ENCODE measurements at regions not wholly inside any gene's neighbourhood (a gene's known extent, or its start where the extent isn't known, plus 50 kb on each side); places are given as distances from the start of the nearest gene placed in this dataset.

- Histone ChIP-seq H3K9me3 (no peaks in the 10 kb centered on the region), H3K4me3 (no peak overlapping the region), H3K36me3 (no peaks in the 10 kb centered on the region), H3K27ac (no peak overlapping the region), H3K4me1 (no peaks in the 10 kb centered on the region), H3K27me3 (no peaks in the 10 kb centered on the region)
- DNase-seq: no peak
- TF ChIP-seq EP300 (IDR thresholded peaks at IDR 0.05; ENCODE audit: low read depth) (no peak), POLR2A (IDR thresholded peaks at IDR 0.05) (no peak), POLR2AphosphoS5 (IDR thresholded peaks at IDR 0.05) (no peak), CTCF (IDR thresholded peaks at IDR 0.05) (no peak)
- WGBS, 2 donors (ENCODE audit: low coverage in 1 of 2): 62 to 64% methylated on average over 9 to 15 of the region's 15 CpGs
- in situ Hi-C loops (cut with MboI; ENCODE audit: low pct_ligation_motif_present in 1 of 4, low pct_unique_long_range_greater_than_20kb in 1 of 4, low sequenced_read_pairs in 3 of 4): no loop called here
- intact Hi-C loops (cut with DNase I; ENCODE audit: low total_unique reads): no loop called here
Measured at GRCh38 chr7:96591900-96592676, 117.6 kb downstream of the SEM1 start.

GRCh38 chr7:96591159-96591899 lies 118.3 kb downstream of the SEM1 start:
- TF ChIP-seq EP300 (IDR thresholded peaks at IDR 0.05; ENCODE audit: low read depth) (no peak), CTCF (IDR thresholded peaks at IDR 0.05) (no peak), POLR2AphosphoS5 (IDR thresholded peaks at IDR 0.05) (no peak), POLR2A (IDR thresholded peaks at IDR 0.05) (no peak)
- no peaks in the 10 kb centered on the region for H3K27me3 ChIP-seq
- intact Hi-C loops (cut with DNase I; ENCODE audit: low total_unique reads): no loop called here
- no peaks in the 10 kb centered on the region for H3K36me3 ChIP-seq
- 38 to 46% methylated on average over 4 of the region's 4 CpGs for WGBS, 2 donors (ENCODE audit: low coverage in 1 of 2)
- H3K9me3 ChIP-seq: no peaks in the 10 kb centered on the region
- no peak overlapping the region for H3K4me3 ChIP-seq
- no peak for DNase-seq
- in situ Hi-C loops (cut with MboI; ENCODE audit: low pct_ligation_motif_present in 1 of 4, low pct_unique_long_range_greater_than_20kb in 1 of 4, low sequenced_read_pairs in 3 of 4): no loop called here
- H3K4me1 ChIP-seq: no peaks in the 10 kb centered on the region
- H3K27ac ChIP-seq: no peak overlapping the region

GRCh38 chr7:96589038-96589437 lies 120.6 kb downstream of the SEM1 start:
- Histone ChIP-seq H3K27ac (no peak overlapping the region), H3K4me3 (no peak overlapping the region), H3K27me3 (no peaks in the 10 kb centered on the region), H3K36me3 (no peaks in the 10 kb centered on the region), H3K9me3 (no peaks in the 10 kb centered on the region), H3K4me1 (no peaks in the 10 kb centered on the region)
- WGBS, 2 donors (ENCODE audit: low coverage in 1 of 2): 68% methylated on average over 5 of the region's 5 CpGs; no CpG with 5 or more reads in 1 of the 2 donors
- in situ Hi-C loops (cut with MboI; ENCODE audit: low pct_ligation_motif_present in 1 of 4, low pct_unique_long_range_greater_than_20kb in 1 of 4, low sequenced_read_pairs in 3 of 4) (no loop called here), intact Hi-C loops (cut with DNase I; ENCODE audit: low total_unique reads) (no loop called here)
- no peak for DNase-seq
- TF ChIP-seq CTCF (IDR thresholded peaks at IDR 0.05) (no peak), EP300 (IDR thresholded peaks at IDR 0.05; ENCODE audit: low read depth) (no peak), POLR2A (IDR thresholded peaks at IDR 0.05) (no peak), POLR2AphosphoS5 (IDR thresholded peaks at IDR 0.05) (no peak)

- TF ChIP-seq CTCF (IDR thresholded peaks at IDR 0.05): no peak
- no peak for TF ChIP-seq EP300 (IDR thresholded peaks at IDR 0.05; ENCODE audit: low read depth)
- TF ChIP-seq POLR2A (IDR thresholded peaks at IDR 0.05): no peak
- no peak for TF ChIP-seq POLR2AphosphoS5 (IDR thresholded peaks at IDR 0.05)
- Histone ChIP-seq H3K4me3 (no peak overlapping the region), H3K9me3 (no peaks in the 10 kb centered on the region), H3K27me3 (no peaks in the 10 kb centered on the region), H3K36me3 (no peaks in the 10 kb centered on the region), H3K27ac (no peak overlapping the region), H3K4me1 (no peaks in the 10 kb centered on the region)
- no peak for DNase-seq
- in situ Hi-C loops (cut with MboI; ENCODE audit: low pct_ligation_motif_present in 1 of 4, low pct_unique_long_range_greater_than_20kb in 1 of 4, low sequenced_read_pairs in 3 of 4): no loop called here
- intact Hi-C loops (cut with DNase I; ENCODE audit: low total_unique reads): no loop called here
Measured at GRCh38 chr7:96579119-96579518, 130.5 kb downstream of the SEM1 start.

Measured in transverse colon (tissue), 4 donors.